Neuronal stem cell (in vitro differentiated cells): ENCODE measurements at regions not wholly inside any gene's neighbourhood (a gene's known extent, or its start where the extent isn't known, plus 50 kb on each side); places are given as distances from the start of the nearest gene placed in this dataset.

Experiments
- DNase-seq: peaks from one replicate; pipeline ENCODE4 v3.0.0-alpha.2; 2013; ENCODE audit warnings: low spot score
- H2AFZ ChIP-seq: one replicate; pipeline ENCODE4 v1.6.1; 2013; ENCODE audit warnings: mild to moderate bottlenecking, low read length, inconsistent platforms
- H2AK5ac ChIP-seq: 2 replicates; pipeline ENCODE4 v1.6.1; 2013; ENCODE audit warnings: low read depth, mild to moderate bottlenecking, inconsistent platforms, low read length, moderate library complexity, mixed read lengths
- H2BK120ac ChIP-seq: 2 replicates; pipeline ENCODE4 v1.6.1; 2013; ENCODE audit warnings: low read depth, mild to moderate bottlenecking, inconsistent platforms, low read length, moderate library complexity, mixed read lengths
- H2BK12ac ChIP-seq: one replicate; pipeline ENCODE4 v1.6.1; 2013; ENCODE audit warnings: low read length, inconsistent platforms
- H2BK15ac ChIP-seq: 2 replicates; pipeline ENCODE4 v1.6.1; 2013; ENCODE audit warnings: mild to moderate bottlenecking, low read length, inconsistent platforms, mixed read lengths
- H2BK5ac ChIP-seq: one replicate; pipeline ENCODE4 v1.6.1; 2013; ENCODE audit warnings: inconsistent platforms, mild to moderate bottlenecking, low read length, moderate library complexity
- H3K14ac ChIP-seq: one replicate; pipeline ENCODE4 v1.6.1; 2013; ENCODE audit warnings: low read length, inconsistent platforms
- H3K18ac ChIP-seq: 2 replicates; pipeline ENCODE4 v1.6.1; 2013; ENCODE audit warnings: low read length, inconsistent platforms
- H3K23ac ChIP-seq: 2 replicates; pipeline ENCODE4 v1.6.1; 2013; ENCODE audit warnings: low read depth, mild to moderate bottlenecking, mixed read lengths, low read length, inconsistent platforms; ENCODE audit not compliant: poor library complexity
- H3K27ac ChIP-seq: replicated peaks from 3 replicates; pipeline ENCODE4 v1.5.1; 2013; ENCODE audit warnings: low read length, inconsistent platforms
- H3K27me3 ChIP-seq, 3 experiments: 2 replicates each; pipeline ENCODE4 v1.6.1; 2013; ENCODE audit warnings: low read length in 3 of 3, mild to moderate bottlenecking in 2 of 3, inconsistent platforms in 1 of 3, low read depth in 1 of 3, mixed read lengths in 1 of 3, moderate library complexity in 1 of 3; ENCODE audit not compliant: control insufficient read depth in 3 of 3, insufficient read depth in 3 of 3
- H3K36me3 ChIP-seq, 2 donors: replicated peaks in 1 of 2; 2 replicates each; pipeline ENCODE4 v1.6.1; 2013; ENCODE audit warnings: low read length in 2 of 2; ENCODE audit not compliant: control insufficient read depth in 2 of 2, insufficient read depth in 2 of 2
- H3K4ac ChIP-seq: 2 replicates; pipeline ENCODE4 v1.6.1; 2013; ENCODE audit warnings: inconsistent platforms, mild to moderate bottlenecking, low read length, moderate library complexity
- H3K4me1 ChIP-seq, 2 donors: 1 replicate in 1 of 2; 2 replicates in 1 of 2; pipeline ENCODE4 v1.6.1; 2013; ENCODE audit warnings: low read length in 2 of 2, low read depth in 1 of 2; ENCODE audit not compliant: control insufficient read depth in 2 of 2, insufficient read depth in 1 of 2
- H3K4me2 ChIP-seq: one replicate; pipeline ENCODE4 v1.6.1; 2013; ENCODE audit warnings: mild to moderate bottlenecking, low read length, inconsistent platforms; ENCODE audit not compliant: insufficient read depth, poor library complexity, severe bottlenecking
- H3K4me3 ChIP-seq, 2 donors: 2 replicates each; pipeline ENCODE4 v1.5.1; 2013; ENCODE audit warnings: low read length in 2 of 2, mild to moderate bottlenecking in 2 of 2, inconsistent platforms in 1 of 2, moderate library complexity in 1 of 2
- H3K79me1 ChIP-seq: one replicate; pipeline ENCODE4 v1.6.1; 2013; ENCODE audit warnings: low read depth, mild to moderate bottlenecking, inconsistent platforms, low read length, moderate library complexity
- H3K9ac ChIP-seq: one replicate; pipeline ENCODE4 v1.6.1; 2013; ENCODE audit warnings: mild to moderate bottlenecking, low read depth, low read length, inconsistent platforms; ENCODE audit not compliant: poor library complexity
- H3K9me3 ChIP-seq, 2 donors: replicated peaks in 1 of 2; 2 replicates each; pipeline versions ENCODE3 to v1.6.1; 2013; ENCODE audit warnings: low read length in 2 of 2, mild to moderate bottlenecking in 2 of 2, inconsistent platforms in 1 of 2, low read depth in 1 of 2, mixed read lengths in 1 of 2, moderate library complexity in 1 of 2; ENCODE audit not compliant: control insufficient read depth in 2 of 2, insufficient read depth in 1 of 2
- H4K8ac ChIP-seq: one replicate; pipeline ENCODE4 v1.6.1; 2013; ENCODE audit warnings: low read depth, mild to moderate bottlenecking, inconsistent platforms, low read length, moderate library complexity
- H4K91ac ChIP-seq: one replicate; pipeline ENCODE4 v1.6.1; 2013; ENCODE audit warnings: low read length, low read depth, mild to moderate bottlenecking, inconsistent platforms; ENCODE audit not compliant: poor library complexity
- WGBS, 2 donors: extraction: QIAGEN DNeasy Blood & Tissue Kit; methylation state at CpG; one replicate each; pipeline ENCODE4 v1.1.7; 2013; ENCODE audit warnings: missing lambda C conversion rate in 2 of 2, mixed read lengths in 1 of 2; ENCODE audit not compliant: insufficient read length in 2 of 2, insufficient replicate concordance in 1 of 2; ENCODE audit errors: extremely low coverage in 2 of 2; 5-methylcytosine and 5-hydroxymethylcytosine counted together

GRCh38 chr21:14771593-14771992 lies 225.5 kb upstream of the SAMSN1 start:
- Histone ChIP-seq H3K27ac (no peak overlapping the region), H3K4me2 (no peak overlapping the region), H3K23ac (no peak overlapping the region), H4K8ac (no peak overlapping the region), H3K4ac (no peak overlapping the region), H3K14ac (no peak overlapping the region), H2BK120ac (no peak overlapping the region), H2AFZ (no peak overlapping the region), H3K18ac (no peak overlapping the region), H3K9ac (no peak overlapping the region), H3K9me3 (no peaks in the 10 kb centered on the region), H2BK12ac (no peak overlapping the region), H2AK5ac (no peak overlapping the region), H3K27me3 (no peaks in the 10 kb centered on the region), H3K36me3 (no peaks in the 10 kb centered on the region), H3K4me1 (no peaks in the 10 kb centered on the region), H4K91ac (no peak overlapping the region), H3K79me1 (no peaks in the 10 kb centered on the region), H2BK5ac (no peak overlapping the region), H2BK15ac (no peak overlapping the region), H3K4me3 (no peak overlapping the region)
- DNase-seq: no peak
- no CpG with 5 or more reads among the region's 2 CpGs for WGBS, 2 donors

DNA sequence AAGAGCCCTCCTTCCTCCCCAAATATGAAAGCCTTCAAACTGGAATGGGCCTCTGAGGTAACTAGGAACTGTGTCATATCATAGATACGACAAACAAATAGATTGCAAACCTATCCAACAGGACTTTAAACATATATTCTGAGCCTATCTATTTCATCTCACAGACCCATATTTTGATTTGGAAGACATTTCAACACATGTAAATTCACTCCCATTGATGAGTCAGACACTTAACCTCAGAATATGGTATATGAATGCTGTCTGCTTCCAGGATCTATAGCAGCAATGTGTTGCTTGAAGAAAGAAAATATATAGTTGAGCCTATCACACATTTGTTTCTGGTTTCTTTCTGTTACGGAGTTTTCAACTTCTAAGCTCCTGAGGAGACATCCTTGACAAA lies 221.9 kb upstream of the SAMSN1 start:
- Histone ChIP-seq H4K91ac (no peak overlapping the region), H3K4ac (no peak overlapping the region)

DNA sequence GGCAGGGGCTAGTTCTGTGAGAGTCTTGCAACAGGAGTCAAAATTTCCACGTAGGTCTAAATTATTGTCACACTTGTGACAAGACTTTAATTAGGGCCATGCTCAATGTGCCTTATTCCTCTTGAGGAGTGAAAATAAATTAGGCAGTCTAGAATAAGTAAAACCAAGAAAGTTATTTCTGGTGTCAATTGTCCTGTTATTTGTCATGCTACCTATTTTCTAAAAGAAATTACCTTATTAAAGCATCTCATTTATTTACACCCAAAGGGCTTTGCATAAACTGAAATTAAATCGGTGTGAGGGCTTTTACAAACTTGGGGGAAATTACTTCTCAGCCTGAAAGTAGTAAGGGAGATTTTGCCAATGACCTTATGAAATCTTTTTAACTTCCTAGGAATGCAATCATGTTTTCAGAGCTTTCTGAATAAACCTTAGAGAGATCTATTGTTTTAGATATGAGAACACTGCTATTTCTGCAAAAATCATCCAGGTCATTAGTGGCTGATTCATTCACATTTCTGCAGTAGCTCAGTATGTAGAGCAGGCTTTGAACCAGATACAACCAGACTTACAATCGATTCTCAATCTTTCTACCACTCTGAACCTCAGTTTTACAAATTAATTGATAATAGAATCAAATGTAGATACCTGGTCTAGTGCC lies 221.2 kb upstream of the SAMSN1 start:
- Histone ChIP-seq H2AK5ac (no peak overlapping the region), H3K36me3 (no peaks in the 10 kb centered on the region)
- WGBS, 2 donors: no CpG with 5 or more reads among the region's 3 CpGs

More for the DNA sequence above, 221.9 kb upstream of the SAMSN1 start:
- no peak overlapping the region for H2BK120ac ChIP-seq
- H3K9ac ChIP-seq: no peak overlapping the region
- no peaks in the 10 kb centered on the region for H3K36me3 ChIP-seq
- no peaks in the 10 kb centered on the region for H3K27me3 ChIP-seq
- H2BK15ac ChIP-seq: no peak overlapping the region
- no peaks in the 10 kb centered on the region for H3K79me1 ChIP-seq
- no peaks in the 10 kb centered on the region for H3K4me1 ChIP-seq
- H4K8ac ChIP-seq: no peak overlapping the region
- H3K23ac ChIP-seq: no peak overlapping the region
- no peaks in the 10 kb centered on the region for H3K9me3 ChIP-seq
- H3K14ac ChIP-seq: no peak overlapping the region
- H3K4me2 ChIP-seq: no peak overlapping the region
- H3K27ac ChIP-seq: no peak overlapping the region
- no peak for DNase-seq
- H2BK5ac ChIP-seq: no peak overlapping the region
- H2BK12ac ChIP-seq: no peak overlapping the region
- no peak overlapping the region for H3K4me3 ChIP-seq
- no peak overlapping the region for H2AK5ac ChIP-seq
- H3K18ac ChIP-seq: no peak overlapping the region
- no CpG with 5 or more reads among the region's 2 CpGs for WGBS, 2 donors
- no peak overlapping the region for H2AFZ ChIP-seq

DNA sequence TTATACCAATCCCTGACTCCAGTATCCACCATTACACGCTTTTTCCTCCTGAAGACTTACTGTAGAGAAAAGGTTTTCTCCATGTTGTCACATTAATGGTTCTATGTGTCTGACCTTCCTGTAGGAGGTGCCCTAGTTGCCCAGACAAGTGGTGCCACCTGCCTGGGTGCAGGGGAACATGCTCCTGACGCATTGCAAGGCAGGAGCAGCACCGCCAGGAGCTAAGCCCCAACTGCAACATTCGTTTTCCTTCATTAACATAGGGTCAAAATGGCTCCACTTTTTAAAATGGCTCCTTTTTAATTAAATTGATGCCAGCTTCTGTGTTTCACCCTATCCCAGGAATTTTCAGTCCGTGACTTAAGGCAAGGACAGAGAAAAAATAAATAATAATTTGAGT lies 220.1 kb upstream of the SAMSN1 start:
- Histone ChIP-seq H3K9ac (no peak overlapping the region), H2BK12ac (no peak overlapping the region), H3K27me3 (no peaks in the 10 kb centered on the region), H3K4ac (no peak overlapping the region), H3K9me3 (no peaks in the 10 kb centered on the region), H2AK5ac (no peak overlapping the region), H2BK120ac (no peak overlapping the region), H3K14ac (no peak overlapping the region), H3K4me3 (no peak overlapping the region), H3K4me2 (no peak overlapping the region), H2AFZ (no peak overlapping the region), H3K18ac (no peak overlapping the region), H2BK5ac (no peak overlapping the region), H4K91ac (no peak overlapping the region), H2BK15ac (no peak overlapping the region), H4K8ac (no peak overlapping the region), H3K27ac (no peak overlapping the region), H3K23ac (no peak overlapping the region), H3K36me3 (no peaks in the 10 kb centered on the region), H3K4me1 (no peaks in the 10 kb centered on the region), H3K79me1 (no peaks in the 10 kb centered on the region)
- DNase-seq: no peak
- no CpG with 5 or more reads among the region's 5 CpGs for WGBS, 2 donors

More for the DNA sequence above, 221.2 kb upstream of the SAMSN1 start:
- H3K79me1 ChIP-seq: no peaks in the 10 kb centered on the region
- no peak overlapping the region for H4K91ac ChIP-seq
- no peaks in the 10 kb centered on the region for H3K4me1 ChIP-seq
- no peak for DNase-seq
- no peaks in the 10 kb centered on the region for H3K9me3 ChIP-seq
- no peak overlapping the region for H4K8ac ChIP-seq
- H3K27me3 ChIP-seq: no peaks in the 10 kb centered on the region
- H2BK120ac ChIP-seq: no peak overlapping the region
- H3K18ac ChIP-seq: no peak overlapping the region
- no peak overlapping the region for H3K9ac ChIP-seq
- no peak overlapping the region for H3K4ac ChIP-seq
- H2BK15ac ChIP-seq: no peak overlapping the region
- no peak overlapping the region for H2BK12ac ChIP-seq
- no peak overlapping the region for H2BK5ac ChIP-seq
- H3K4me3 ChIP-seq: no peak overlapping the region
- no peak overlapping the region for H3K4me2 ChIP-seq
- no peak overlapping the region for H2AFZ ChIP-seq
- H3K23ac ChIP-seq: no peak overlapping the region
- H3K27ac ChIP-seq: no peak overlapping the region
- H3K14ac ChIP-seq: no peak overlapping the region
